Hepatocyte (in vitro differentiated cells): ENCODE measurements at regions not wholly inside any gene's neighbourhood (a gene's known extent, or its start where the extent isn't known, plus 50 kb on each side); places are given as distances from the start of the nearest gene placed in this dataset.

ENCODE experiments used
- DNase-seq: peaks from one replicate; pipeline ENCODE4 v3.0.0-alpha.2; 2016; ENCODE audit warnings: low spot score
- H2AFZ ChIP-seq: fragments of 200-600 bp; sonication (generic); 2 replicates; pipeline ENCODE4 v1.6.0; 2016; ENCODE audit warnings: antibody characterized with exemption, mild to moderate bottlenecking
- H3K27ac ChIP-seq: fragments of 200-600 bp; sonication (generic); 2 replicates; pipeline ENCODE4 v1.5.1; 2016; ENCODE audit warnings: mild to moderate bottlenecking
- H3K27me3 ChIP-seq: fragments of 200-600 bp; sonication (generic); 2 replicates; pipeline ENCODE4 v1.6.1; 2016
- H3K36me3 ChIP-seq: fragments of 200-600 bp; sonication (generic); replicated peaks from 2 replicates; pipeline ENCODE4 v1.5.1; 2016; ENCODE audit warnings: low read depth; ENCODE audit not compliant: insufficient read depth
- H3K4me1 ChIP-seq: fragments of 200-600 bp; sonication (generic); 2 replicates; pipeline ENCODE4 v1.5.1; 2016; ENCODE audit warnings: mild to moderate bottlenecking, moderate library complexity; ENCODE audit not compliant: insufficient read depth
- H3K4me2 ChIP-seq: fragments of 200-600 bp; sonication (generic); 2 replicates; pipeline ENCODE4 v1.6.0; 2016
- H3K4me3 ChIP-seq: fragments of 200-600 bp; sonication (generic); 2 replicates; pipeline ENCODE4 v1.5.1; 2016; ENCODE audit warnings: mild to moderate bottlenecking
- H3K79me2 ChIP-seq: fragments of 200-600 bp; sonication (generic); 2 replicates; pipeline ENCODE4 v1.6.0; 2017; ENCODE audit warnings: mild to moderate bottlenecking
- H3K9me2 ChIP-seq: fragments of 200-600 bp; sonication (generic); replicated peaks from 2 replicates; pipeline ENCODE4 v1.6.0; 2017; ENCODE audit warnings: mild to moderate bottlenecking; ENCODE audit not compliant: insufficient read depth
- H3K9me3 ChIP-seq: fragments of 200-600 bp; sonication (generic); 2 replicates; pipeline ENCODE4 v1.5.1; 2016; ENCODE audit warnings: low read depth, mild to moderate bottlenecking
- H4K20me1 ChIP-seq: fragments of 200-600 bp; sonication (generic); 2 replicates; pipeline ENCODE4 v1.6.0; 2016; ENCODE audit warnings: mild to moderate bottlenecking; ENCODE audit not compliant: insufficient read depth, poor library complexity, severe bottlenecking
- EZH2 ChIP-seq: fragments of 200-600 bp; sonication (generic); IDR thresholded peaks from 2 replicates; pipeline ENCODE4 v1.6.1; 2016; ENCODE audit warnings: antibody characterized with exemption, mild to moderate bottlenecking, borderline replicate concordance
- EZH2phosphoT487 ChIP-seq: fragments of 200-600 bp; sonication (generic); IDR thresholded peaks from one replicate; pipeline ENCODE4 v1.6.1; 2018; ENCODE audit warnings: antibody characterized with exemption, mild to moderate bottlenecking, low read depth, moderate library complexity; ENCODE audit not compliant: unreplicated experiment, severe bottlenecking
- WGBS: methylation state at CpG from one replicate; pipeline ENCODE4 v1.1.6; 2016; ENCODE audit warnings: low lambda C conversion rate; ENCODE audit errors: missing lambda C conversion rate; 5-methylcytosine and 5-hydroxymethylcytosine counted together
- TF ChIP-seq, protein P1 (sequence below): fragments of 200-600 bp; sonication (generic); IDR thresholded peaks from 2 replicates; pipeline ENCODE4 v1.5.1; 2016; ENCODE audit warnings: antibody characterized with exemption, mild to moderate bottlenecking; ENCODE audit not compliant: poor library complexity

GRCh38 chr1:119308806-119309205 lies 59.8 kb upstream of the HAO2 start:
- no peak overlapping the region for H3K27ac ChIP-seq
- H3K4me1 ChIP-seq: no peaks in the 10 kb centered on the region
- WGBS: 98% methylated on average over 2 of the region's 2 CpGs
- no peaks in the 10 kb centered on the region for H3K27me3 ChIP-seq
- no peak for TF ChIP-seq EZH2
- TF ChIP-seq EZH2phosphoT487: no peak
- TF ChIP-seq, protein P1, sequence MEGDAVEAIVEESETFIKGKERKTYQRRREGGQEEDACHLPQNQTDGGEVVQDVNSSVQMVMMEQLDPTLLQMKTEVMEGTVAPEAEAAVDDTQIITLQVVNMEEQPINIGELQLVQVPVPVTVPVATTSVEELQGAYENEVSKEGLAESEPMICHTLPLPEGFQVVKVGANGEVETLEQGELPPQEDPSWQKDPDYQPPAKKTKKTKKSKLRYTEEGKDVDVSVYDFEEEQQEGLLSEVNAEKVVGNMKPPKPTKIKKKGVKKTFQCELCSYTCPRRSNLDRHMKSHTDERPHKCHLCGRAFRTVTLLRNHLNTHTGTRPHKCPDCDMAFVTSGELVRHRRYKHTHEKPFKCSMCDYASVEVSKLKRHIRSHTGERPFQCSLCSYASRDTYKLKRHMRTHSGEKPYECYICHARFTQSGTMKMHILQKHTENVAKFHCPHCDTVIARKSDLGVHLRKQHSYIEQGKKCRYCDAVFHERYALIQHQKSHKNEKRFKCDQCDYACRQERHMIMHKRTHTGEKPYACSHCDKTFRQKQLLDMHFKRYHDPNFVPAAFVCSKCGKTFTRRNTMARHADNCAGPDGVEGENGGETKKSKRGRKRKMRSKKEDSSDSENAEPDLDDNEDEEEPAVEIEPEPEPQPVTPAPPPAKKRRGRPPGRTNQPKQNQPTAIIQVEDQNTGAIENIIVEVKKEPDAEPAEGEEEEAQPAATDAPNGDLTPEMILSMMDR: no peak
- H2AFZ ChIP-seq: no peak overlapping the region
- no peaks in the 10 kb centered on the region for H3K79me2 ChIP-seq
- no peaks in the 10 kb centered on the region for H4K20me1 ChIP-seq
- H3K4me3 ChIP-seq: no peak overlapping the region
- no peaks in the 10 kb centered on the region for H3K9me2 ChIP-seq
- no peak overlapping the region for H3K4me2 ChIP-seq
- no peaks in the 10 kb centered on the region for H3K9me3 ChIP-seq
- H3K36me3 ChIP-seq: no peaks in the 10 kb centered on the region
- no peak for DNase-seq

GRCh38 chr1:119310301-119310700 lies 58.3 kb upstream of the HAO2 start:
- H4K20me1 ChIP-seq: no peaks in the 10 kb centered on the region
- 49% methylated on average over 3 of the region's 3 CpGs for WGBS
- H3K4me2 ChIP-seq: no peak overlapping the region
- H3K27me3 ChIP-seq: no peaks in the 10 kb centered on the region
- no peaks in the 10 kb centered on the region for H3K79me2 ChIP-seq
- H3K27ac ChIP-seq: no peak overlapping the region
- H3K9me3 ChIP-seq: no peaks in the 10 kb centered on the region
- no peak overlapping the region for H3K4me3 ChIP-seq
- no peaks in the 10 kb centered on the region for H3K9me2 ChIP-seq
- no peak overlapping the region for H2AFZ ChIP-seq
- TF ChIP-seq EZH2 (no peak), EZH2phosphoT487 (no peak)
- TF ChIP-seq, protein P1: no peak
- no peaks in the 10 kb centered on the region for H3K36me3 ChIP-seq
- no peak for DNase-seq
- H3K4me1 ChIP-seq: no peaks in the 10 kb centered on the region

- Histone ChIP-seq H3K4me2 (no peak overlapping the region), H3K27ac (no peak overlapping the region), H4K20me1 (no peaks in the 10 kb centered on the region), H2AFZ (no peak overlapping the region), H3K9me3 (no peaks in the 10 kb centered on the region), H3K36me3 (no peaks in the 10 kb centered on the region), H3K79me2 (no peaks in the 10 kb centered on the region), H3K4me1 (no peaks in the 10 kb centered on the region), H3K27me3 (no peaks in the 10 kb centered on the region), H3K4me3 (no peak overlapping the region), H3K9me2 (no peaks in the 10 kb centered on the region)
- no peak for DNase-seq
- TF ChIP-seq EZH2phosphoT487 (no peak), EZH2 (no peak)
- TF ChIP-seq, protein P1: no peak
- 87% methylated on average over 4 of the region's 4 CpGs for WGBS
Observed at GRCh38 chr1:119312500-119312899, 56.1 kb upstream of the HAO2 start.
